HL-60 (cell line): ENCODE measurements at regions not wholly inside any gene's neighbourhood (a gene's known extent, or its start where the extent isn't known, plus 50 kb on each side); places are given as distances from the start of the nearest gene placed in this dataset.

Source experiments
- DNase-seq, 2 experiments: peaks; one replicate each; pipeline ENCODE4 v3.0.0-alpha.2; 2010 to 2020; ENCODE audit warnings: low read depth in 1 of 2, low spot score in 1 of 2
- H3K27ac ChIP-seq: fragments of 250-450 bp; sonication (Bioruptor Pico); replicated peaks from 2 replicates; pipeline ENCODE4 v1.5.1; 2020; ENCODE audit warnings: mild to moderate bottlenecking, moderate library complexity
- H3K27me3 ChIP-seq: fragments of 250-450 bp; sonication (Bioruptor Pico); 2 replicates; pipeline ENCODE4 v1.5.1; 2021; ENCODE audit warnings: mild to moderate bottlenecking, moderate library complexity; ENCODE audit not compliant: insufficient read depth, poor library complexity, severe bottlenecking
- H3K4me3 ChIP-seq: replicated peaks from 2 replicates; pipeline ENCODE4 v1.5.1; 2011; ENCODE audit warnings: mild to moderate bottlenecking, control low read depth, low read length; ENCODE audit not compliant: insufficient read depth
- GABPA ChIP-seq: IDR thresholded peaks from 2 replicates; pipeline ENCODE4 v1.6.1; 2012; ENCODE audit warnings: low read depth
- POLR2AphosphoS5 ChIP-seq: IDR thresholded peaks from 2 replicates; pipeline ENCODE4 v1.6.1; 2012; ENCODE audit warnings: low read depth
- SPI1 ChIP-seq: IDR thresholded peaks from 2 replicates; pipeline ENCODE4 v1.6.1; 2012; ENCODE audit warnings: low read depth, mild to moderate bottlenecking, borderline replicate concordance
- TF ChIP-seq, protein P1 (sequence below): IDR thresholded peaks from one replicate; pipeline ENCODE4 v1.5.1; 2011; ENCODE audit warnings: low read length, control low read depth, inconsistent platforms; ENCODE audit not compliant: insufficient read depth
- TF ChIP-seq, protein P2 (sequence below): IDR thresholded peaks from 2 replicates; pipeline ENCODE4 v1.6.1; 2012; ENCODE audit warnings: low read depth; ENCODE audit not compliant: insufficient replicate concordance

DNA sequence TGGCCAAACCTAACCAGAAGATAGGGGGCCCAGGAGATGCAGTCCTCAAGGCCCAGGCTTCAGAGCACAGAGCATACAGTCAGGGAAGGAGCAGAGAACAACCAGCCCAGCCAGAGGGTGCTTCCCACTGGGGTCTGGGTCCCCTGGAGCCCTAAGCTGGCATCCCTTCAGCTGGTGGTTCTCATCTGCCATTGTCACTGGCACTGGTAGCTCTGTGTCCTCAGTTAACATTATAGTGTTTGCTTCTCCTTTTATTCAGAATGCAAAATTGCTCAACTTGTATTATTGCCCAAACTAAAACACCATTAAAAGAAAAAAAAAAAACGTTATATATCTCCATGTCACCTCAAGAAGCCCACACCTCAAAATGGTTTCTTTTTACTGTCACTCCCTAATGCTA, 219.2 kb downstream of the ENC1 start:
- Histone ChIP-seq H3K27ac (no peak overlapping the region), H3K4me3 (no peak overlapping the region), H3K27me3 (no peaks in the 10 kb centered on the region)
- no peak for TF ChIP-seq GABPA
- TF ChIP-seq, protein P1, sequence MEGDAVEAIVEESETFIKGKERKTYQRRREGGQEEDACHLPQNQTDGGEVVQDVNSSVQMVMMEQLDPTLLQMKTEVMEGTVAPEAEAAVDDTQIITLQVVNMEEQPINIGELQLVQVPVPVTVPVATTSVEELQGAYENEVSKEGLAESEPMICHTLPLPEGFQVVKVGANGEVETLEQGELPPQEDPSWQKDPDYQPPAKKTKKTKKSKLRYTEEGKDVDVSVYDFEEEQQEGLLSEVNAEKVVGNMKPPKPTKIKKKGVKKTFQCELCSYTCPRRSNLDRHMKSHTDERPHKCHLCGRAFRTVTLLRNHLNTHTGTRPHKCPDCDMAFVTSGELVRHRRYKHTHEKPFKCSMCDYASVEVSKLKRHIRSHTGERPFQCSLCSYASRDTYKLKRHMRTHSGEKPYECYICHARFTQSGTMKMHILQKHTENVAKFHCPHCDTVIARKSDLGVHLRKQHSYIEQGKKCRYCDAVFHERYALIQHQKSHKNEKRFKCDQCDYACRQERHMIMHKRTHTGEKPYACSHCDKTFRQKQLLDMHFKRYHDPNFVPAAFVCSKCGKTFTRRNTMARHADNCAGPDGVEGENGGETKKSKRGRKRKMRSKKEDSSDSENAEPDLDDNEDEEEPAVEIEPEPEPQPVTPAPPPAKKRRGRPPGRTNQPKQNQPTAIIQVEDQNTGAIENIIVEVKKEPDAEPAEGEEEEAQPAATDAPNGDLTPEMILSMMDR = no peak
- TF ChIP-seq POLR2AphosphoS5 = no peak
- TF ChIP-seq, protein P2, sequence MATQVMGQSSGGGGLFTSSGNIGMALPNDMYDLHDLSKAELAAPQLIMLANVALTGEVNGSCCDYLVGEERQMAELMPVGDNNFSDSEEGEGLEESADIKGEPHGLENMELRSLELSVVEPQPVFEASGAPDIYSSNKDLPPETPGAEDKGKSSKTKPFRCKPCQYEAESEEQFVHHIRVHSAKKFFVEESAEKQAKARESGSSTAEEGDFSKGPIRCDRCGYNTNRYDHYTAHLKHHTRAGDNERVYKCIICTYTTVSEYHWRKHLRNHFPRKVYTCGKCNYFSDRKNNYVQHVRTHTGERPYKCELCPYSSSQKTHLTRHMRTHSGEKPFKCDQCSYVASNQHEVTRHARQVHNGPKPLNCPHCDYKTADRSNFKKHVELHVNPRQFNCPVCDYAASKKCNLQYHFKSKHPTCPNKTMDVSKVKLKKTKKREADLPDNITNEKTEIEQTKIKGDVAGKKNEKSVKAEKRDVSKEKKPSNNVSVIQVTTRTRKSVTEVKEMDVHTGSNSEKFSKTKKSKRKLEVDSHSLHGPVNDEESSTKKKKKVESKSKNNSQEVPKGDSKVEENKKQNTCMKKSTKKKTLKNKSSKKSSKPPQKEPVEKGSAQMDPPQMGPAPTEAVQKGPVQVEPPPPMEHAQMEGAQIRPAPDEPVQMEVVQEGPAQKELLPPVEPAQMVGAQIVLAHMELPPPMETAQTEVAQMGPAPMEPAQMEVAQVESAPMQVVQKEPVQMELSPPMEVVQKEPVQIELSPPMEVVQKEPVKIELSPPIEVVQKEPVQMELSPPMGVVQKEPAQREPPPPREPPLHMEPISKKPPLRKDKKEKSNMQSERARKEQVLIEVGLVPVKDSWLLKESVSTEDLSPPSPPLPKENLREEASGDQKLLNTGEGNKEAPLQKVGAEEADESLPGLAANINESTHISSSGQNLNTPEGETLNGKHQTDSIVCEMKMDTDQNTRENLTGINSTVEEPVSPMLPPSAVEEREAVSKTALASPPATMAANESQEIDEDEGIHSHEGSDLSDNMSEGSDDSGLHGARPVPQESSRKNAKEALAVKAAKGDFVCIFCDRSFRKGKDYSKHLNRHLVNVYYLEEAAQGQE = no peak
- no peak for TF ChIP-seq SPI1
- DNase-seq = no peak

DNA sequence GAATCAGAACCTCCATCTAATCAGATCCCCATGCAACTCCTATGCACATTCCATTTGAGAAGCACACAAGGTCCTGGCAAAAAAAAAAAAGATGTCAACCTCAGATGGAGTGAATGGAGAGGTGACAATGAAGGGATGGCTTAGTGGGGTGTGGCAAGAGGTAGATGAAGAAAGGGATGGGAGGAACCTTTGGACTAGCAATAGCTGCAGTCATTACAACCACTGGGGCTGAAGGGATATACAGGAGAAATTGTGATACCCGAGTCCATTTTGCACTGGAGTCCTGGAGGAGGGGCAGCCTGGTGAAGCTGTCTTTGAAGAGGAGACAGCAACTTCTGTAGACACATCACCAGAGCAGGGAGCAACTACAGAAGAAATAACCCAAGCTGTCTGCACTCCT, 219.6 kb downstream of the ENC1 start:
- H3K27me3 ChIP-seq = no peaks in the 10 kb centered on the region
- TF ChIP-seq, protein P2 = no peak
- TF ChIP-seq, protein P1 = no peak
- DNase-seq = no peak
- H3K4me3 ChIP-seq = no peak overlapping the region
- no peak overlapping the region for H3K27ac ChIP-seq

DNA sequence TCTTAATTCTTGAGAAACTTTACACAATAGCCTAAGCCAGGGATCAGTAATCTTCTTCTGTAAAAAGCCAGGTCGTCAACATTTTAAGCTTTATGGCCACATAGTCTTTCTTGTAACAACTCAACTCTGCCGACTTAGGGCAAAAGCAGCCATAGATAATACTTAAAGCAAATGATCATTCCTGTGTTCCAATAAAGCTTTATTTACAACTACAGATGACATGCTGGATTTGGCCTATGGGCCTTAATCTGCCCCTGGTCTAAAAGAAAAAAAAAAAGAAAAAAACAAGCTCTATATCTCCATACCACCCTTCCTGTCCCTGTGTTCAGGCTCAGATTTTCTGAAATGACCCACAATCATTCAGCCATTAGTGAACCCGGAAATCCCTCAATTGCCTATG, 220.3 kb downstream of the ENC1 start:
- TF ChIP-seq GABPA (no peak), POLR2AphosphoS5 (no peak), SPI1 (no peak)
- TF ChIP-seq, protein P1 = no peak
- TF ChIP-seq, protein P2 = no peak
- Histone ChIP-seq H3K27ac (no peak overlapping the region), H3K4me3 (no peak overlapping the region), H3K27me3 (no peaks in the 10 kb centered on the region)
- DNase-seq = no peak
